SK-N-MC (cell line): ENCODE measurements at regions not wholly inside any gene's neighbourhood (a gene's known extent, or its start where the extent isn't known, plus 50 kb on each side); places are given as distances from the start of the nearest gene placed in this dataset.

Experiments
- EZH2 ChIP-seq: fragments of 200-600 bp; sonication (generic); IDR thresholded peaks from one replicate; pipeline ENCODE4 v1.6.1; 2017; ENCODE audit warnings: antibody characterized with exemption
- FOXP2 ChIP-seq: optimal IDR thresholded peaks from 2 replicates; pipeline ENCODE3; 2011; ENCODE audit warnings: mild to moderate bottlenecking, moderate library complexity; ENCODE audit not compliant: insufficient read depth; ENCODE audit errors: extremely low read length, control extremely low read depth
- POLR2AphosphoS5 ChIP-seq: IDR thresholded peaks from 2 replicates; pipeline ENCODE4 v1.6.1; 2012; ENCODE audit warnings: mild to moderate bottlenecking, low read depth, low read length, borderline replicate concordance

- TF ChIP-seq EZH2 (no peak), POLR2AphosphoS5 (no peak), FOXP2 (no peak)
These were observed 368.6 kb upstream of the C2CD4B start for GRCh38 chr15:62533687-62534086.
